ENCODE measurements at regions not wholly inside any gene's neighbourhood (a gene's known extent, or its start where the extent isn't known, plus 50 kb on each side); places are given as distances from the start of the nearest gene placed in this dataset.

- peaks cover 0 to 10% of the 10 kb centered on the region in 2 donors for H3K9me3 ChIP-seq (ENCODE audit: control insufficient read depth in 2 of 2, insufficient read depth in 1 of 2, low read depth in 1 of 2, low read length in 1 of 2)
- FAIRE-seq (no peak), DNase-seq (no peak)
- H3K4me1 ChIP-seq (ENCODE audit: control insufficient read depth in 3 of 3, insufficient read depth in 2 of 3, low read depth in 1 of 3, low read length in 2 of 3), result no peaks in the 10 kb centered on the region
- no peaks in the 10 kb centered on the region for H3K36me3 ChIP-seq (ENCODE audit: control insufficient read depth in 3 of 3, insufficient read depth in 2 of 3, low read depth in 1 of 3, low read length in 3 of 3)
- 76 to 81% (median 80%) methylated on average over 12 of the region's 12 CpGs for WGBS, 3 donors
- peaks cover 0 to 2% (median 0%) of the 10 kb centered on the region in 3 donors for H3K27me3 ChIP-seq (ENCODE audit: control insufficient read depth in 3 of 3, insufficient read depth in 3 of 3, low read length in 3 of 3)
- no peak overlapping the region for H3K4me3 ChIP-seq (ENCODE audit: low read depth in 1 of 3, low read length in 3 of 3)
- no peak overlapping the region for H3K27ac ChIP-seq (ENCODE audit: low read depth in 1 of 3, low read length in 2 of 3)
These were observed 108.9 kb downstream of the INHBB start for GRCh38 chr2:120454654-120455385.

GRCh38 chr2:120455390-120455789 is 109.5 kb downstream of the INHBB start:
- H3K36me3 ChIP-seq (ENCODE audit: control insufficient read depth in 3 of 3, insufficient read depth in 2 of 3, low read depth in 1 of 3, low read length in 3 of 3), result no peaks in the 10 kb centered on the region
- H3K9me3 ChIP-seq (ENCODE audit: control insufficient read depth in 2 of 2, insufficient read depth in 1 of 2, low read depth in 1 of 2, low read length in 1 of 2), result peaks cover 0 to 10% of the 10 kb centered on the region in 2 donors
- WGBS, 3 donors, result 71 to 80% (median 76%) methylated on average over 1 of the region's 1 CpG
- peaks cover 0 to 2% (median 0%) of the 10 kb centered on the region in 3 donors for H3K27me3 ChIP-seq (ENCODE audit: control insufficient read depth in 3 of 3, insufficient read depth in 3 of 3, low read length in 3 of 3)
- H3K4me1 ChIP-seq (ENCODE audit: control insufficient read depth in 3 of 3, insufficient read depth in 2 of 3, low read depth in 1 of 3, low read length in 2 of 3), result no peaks in the 10 kb centered on the region
- H3K4me3 ChIP-seq (ENCODE audit: low read depth in 1 of 3, low read length in 3 of 3), result no peak overlapping the region
- DNase-seq, result no peak
- no peak overlapping the region for H3K27ac ChIP-seq (ENCODE audit: low read depth in 1 of 3, low read length in 2 of 3)
- no peak for FAIRE-seq

GRCh38 chr2:120456867-120457266 is 110.9 kb downstream of the INHBB start:
- WGBS, 3 donors, result 88 to 100% (median 94%) methylated on average over 1 of the region's 1 CpG
- peaks cover 0 to 2% (median 2%) of the 10 kb centered on the region in 3 donors for H3K27me3 ChIP-seq (ENCODE audit: control insufficient read depth in 3 of 3, insufficient read depth in 3 of 3, low read length in 3 of 3)
- no peak for FAIRE-seq
- DNase-seq, result no peak
- no peaks in the 10 kb centered on the region for H3K36me3 ChIP-seq (ENCODE audit: control insufficient read depth in 3 of 3, insufficient read depth in 2 of 3, low read depth in 1 of 3, low read length in 3 of 3)
- H3K27ac ChIP-seq (ENCODE audit: low read depth in 1 of 3, low read length in 2 of 3), result no peak overlapping the region
- no peaks in the 10 kb centered on the region for H3K4me1 ChIP-seq (ENCODE audit: control insufficient read depth in 3 of 3, insufficient read depth in 2 of 3, low read depth in 1 of 3, low read length in 2 of 3)
- H3K4me3 ChIP-seq (ENCODE audit: low read depth in 1 of 3, low read length in 3 of 3), result no peak overlapping the region
- H3K9me3 ChIP-seq (ENCODE audit: control insufficient read depth in 2 of 2, insufficient read depth in 1 of 2, low read depth in 1 of 2, low read length in 1 of 2), result peaks cover 0 to 10% of the 10 kb centered on the region in 2 donors

- no peaks in the 10 kb centered on the region for H3K36me3 ChIP-seq (ENCODE audit: control insufficient read depth in 3 of 3, insufficient read depth in 2 of 3, low read depth in 1 of 3, low read length in 3 of 3)
- DNase-seq (no peak), FAIRE-seq (no peak)
- no peak overlapping the region for H3K27ac ChIP-seq (ENCODE audit: low read depth in 1 of 3, low read length in 2 of 3)
- whole genome bisulfite sequencing, 3 donors, result 86 to 92% (median 91%) methylated on average over 8 of the region's 8 CpGs
- peaks cover 0 to 11% (median 0%) of the 10 kb centered on the region in 3 donors for H3K4me1 ChIP-seq (ENCODE audit: control insufficient read depth in 3 of 3, insufficient read depth in 2 of 3, low read depth in 1 of 3, low read length in 2 of 3)
- peaks cover 0 to 3% (median 2%) of the 10 kb centered on the region in 3 donors for H3K27me3 ChIP-seq (ENCODE audit: control insufficient read depth in 3 of 3, insufficient read depth in 3 of 3, low read length in 3 of 3)
- H3K4me3 ChIP-seq (ENCODE audit: low read depth in 1 of 3, low read length in 3 of 3), result no peak overlapping the region
- peaks cover 0 to 10% of the 10 kb centered on the region in 2 donors for H3K9me3 ChIP-seq (ENCODE audit: control insufficient read depth in 2 of 2, insufficient read depth in 1 of 2, low read depth in 1 of 2, low read length in 1 of 2)
These were observed 114.6 kb downstream of the INHBB start for GRCh38 chr2:120460511-120460910.

GRCh38 chr2:120461092-120461491 is 115.2 kb downstream of the INHBB start:
- Histone ChIP-seq H3K36me3 (ENCODE audit: control insufficient read depth in 3 of 3, insufficient read depth in 2 of 3, low read depth in 1 of 3, low read length in 3 of 3) (no peaks in the 10 kb centered on the region), H3K4me3 (ENCODE audit: low read depth in 1 of 3, low read length in 3 of 3) (no peak overlapping the region), H3K27me3 (ENCODE audit: control insufficient read depth in 3 of 3, insufficient read depth in 3 of 3, low read length in 3 of 3) (peaks cover 0 to 3% (median 2%) of the 10 kb centered on the region in 3 donors), H3K4me1 (ENCODE audit: control insufficient read depth in 3 of 3, insufficient read depth in 2 of 3, low read depth in 1 of 3, low read length in 2 of 3) (peaks cover 0 to 17% (median 0%) of the 10 kb centered on the region in 3 donors), H3K27ac (ENCODE audit: low read depth in 1 of 3, low read length in 2 of 3) (no peak overlapping the region), H3K9me3 (ENCODE audit: control insufficient read depth in 2 of 2, insufficient read depth in 1 of 2, low read depth in 1 of 2, low read length in 1 of 2) (peaks cover 0 to 10% of the 10 kb centered on the region in 2 donors)
- FAIRE-seq (no peak), DNase-seq (no peak)
- WGBS, 3 donors, result 78 to 82% (median 79%) methylated on average over 5 of the region's 5 CpGs

- peaks cover 0 to 3% (median 2%) of the 10 kb centered on the region in 3 donors for H3K27me3 ChIP-seq (ENCODE audit: control insufficient read depth in 3 of 3, insufficient read depth in 3 of 3, low read length in 3 of 3)
- DNase-seq (no peak), FAIRE-seq (no peak)
- H3K36me3 ChIP-seq (ENCODE audit: control insufficient read depth in 3 of 3, insufficient read depth in 2 of 3, low read depth in 1 of 3, low read length in 3 of 3), result no peaks in the 10 kb centered on the region
- H3K9me3 ChIP-seq (ENCODE audit: control insufficient read depth in 2 of 2, insufficient read depth in 1 of 2, low read depth in 1 of 2, low read length in 1 of 2), result peaks cover 0 to 7% of the 10 kb centered on the region in 2 donors
- peaks cover 0 to 24% (median 0%) of the 10 kb centered on the region in 3 donors for H3K4me1 ChIP-seq (ENCODE audit: control insufficient read depth in 3 of 3, insufficient read depth in 2 of 3, low read depth in 1 of 3, low read length in 2 of 3)
- 79 to 88% (median 82%) methylated on average over 14 of the region's 14 CpGs for WGBS, 3 donors
- no peak overlapping the region for H3K27ac ChIP-seq (ENCODE audit: low read depth in 1 of 3, low read length in 2 of 3)
- no peak overlapping the region for H3K4me3 ChIP-seq (ENCODE audit: low read depth in 1 of 3, low read length in 3 of 3)
These were observed 115.9 kb downstream of the INHBB start for GRCh38 chr2:120461546-120462537.

- no peak for DNase-seq
- no peak overlapping the region for H3K4me3 ChIP-seq (ENCODE audit: low read depth in 1 of 3, low read length in 3 of 3)
- WGBS, 3 donors, result 40 to 59% (median 53%) methylated on average over 12 of the region's 12 CpGs
- no peak for FAIRE-seq
- H3K36me3 ChIP-seq (ENCODE audit: control insufficient read depth in 3 of 3, insufficient read depth in 2 of 3, low read depth in 1 of 3, low read length in 3 of 3), result no peaks in the 10 kb centered on the region
- no peak overlapping the region for H3K27ac ChIP-seq (ENCODE audit: low read depth in 1 of 3, low read length in 2 of 3)
- no peaks in the 10 kb centered on the region for H3K9me3 ChIP-seq (ENCODE audit: control insufficient read depth in 2 of 2, insufficient read depth in 1 of 2, low read depth in 1 of 2, low read length in 1 of 2)
- peaks cover 0 to 3% (median 2%) of the 10 kb centered on the region in 3 donors for H3K27me3 ChIP-seq (ENCODE audit: control insufficient read depth in 3 of 3, insufficient read depth in 3 of 3, low read length in 3 of 3)
- H3K4me1 ChIP-seq (ENCODE audit: control insufficient read depth in 3 of 3, insufficient read depth in 2 of 3, low read depth in 1 of 3, low read length in 2 of 3), result peaks cover 0 to 24% (median 0%) of the 10 kb centered on the region in 3 donors
These were observed 117.6 kb downstream of the INHBB start for GRCh38 chr2:120463527-120463926.

GRCh38 chr2:120463996-120464395 is 118.1 kb downstream of the INHBB start:
- peaks cover 0 to 3% (median 2%) of the 10 kb centered on the region in 3 donors for H3K27me3 ChIP-seq (ENCODE audit: control insufficient read depth in 3 of 3, insufficient read depth in 3 of 3, low read length in 3 of 3)
- WGBS, 3 donors, result 41 to 88% (median 72%) methylated on average over 1 of the region's 1 CpG
- H3K4me3 ChIP-seq (ENCODE audit: low read depth in 1 of 3, low read length in 3 of 3), result no peak overlapping the region
- DNase-seq (no peak), FAIRE-seq (no peak)
- H3K36me3 ChIP-seq (ENCODE audit: control insufficient read depth in 3 of 3, insufficient read depth in 2 of 3, low read depth in 1 of 3, low read length in 3 of 3), result no peaks in the 10 kb centered on the region
- no peaks in the 10 kb centered on the region for H3K9me3 ChIP-seq (ENCODE audit: control insufficient read depth in 2 of 2, insufficient read depth in 1 of 2, low read depth in 1 of 2, low read length in 1 of 2)
- H3K4me1 ChIP-seq (ENCODE audit: control insufficient read depth in 3 of 3, insufficient read depth in 2 of 3, low read depth in 1 of 3, low read length in 2 of 3), result peaks cover 0 to 25% (median 0%) of the 10 kb centered on the region in 3 donors
- H3K27ac ChIP-seq (ENCODE audit: low read depth in 1 of 3, low read length in 2 of 3), result no peak overlapping the region
